HepG2 (cell line): ENCODE measurements at regions not wholly inside any gene's neighbourhood (a gene's known extent, or its start where the extent isn't known, plus 50 kb on each side); places are given as distances from the start of the nearest gene placed in this dataset.
A peak's percentile ranks its signal among the peaks of the same experiment; 100 is the strongest.

ENCODE experiments used
- ATAC-seq: fragments of 200-7000 bp; cut with Tn5 transposase; 3 replicates; pipeline ENCODE4 v1.9.1; 2020; ENCODE audit warnings: mild to moderate bottlenecking, moderate library complexity
- BruUV-seq: library from RNA; stranded (reverse); fragments of 400-500 nt; replicated peaks from 2 replicates; lab custom pipeline; 2021; lab: Mats Ljungman, UMichigan
- CTCF ChIA-PET: fragments of 300-600 bp; formaldehyde crosslinking; extraction: SDS; loops from one replicate; lab custom pipeline; 2021; ENCODE audit warnings: low total read pairs, inconsistent platforms, low intra/inter-chr PET ratio; lab: Yijun Ruan, JAX
- POLR2A ChIA-PET: fragments of 350-600 bp; sonication (Branson Sonifier 250); formaldehyde crosslinking; loops from one replicate; lab custom pipeline; 2020; ENCODE audit warnings: antibody characterized with exemption, inconsistent platforms; lab: Yijun Ruan, JAX
- DNase-seq: peaks from one replicate; pipeline ENCODE4 v3.0.0-alpha.2; 2015; ENCODE audit warnings: low spot score
- FAIRE-seq: peaks from 3 replicates; lab custom pipeline; 2011; peaks lifted over from hg19 to GRCh38; lab: Jason Lieb, UNC
- H2AFZ ChIP-seq: one replicate; pipeline ENCODE4 v1.6.1; 2011; ENCODE audit warnings: low read length, inconsistent platforms
- H3K27ac ChIP-seq: fragments of 300-600 bp; 3 replicates; pipeline ENCODE4 v1.8.0; 2011; ENCODE audit warnings: mixed run types, mild to moderate bottlenecking, mixed read lengths, low read length, inconsistent platforms; ENCODE audit not compliant: insufficient read depth; ENCODE audit errors: extremely low read length
- H3K27me3 ChIP-seq, 2 experiments: fragments of 200-600 bp in 1 of 2; 2 replicates in 1 of 2; 3 replicates in 1 of 2; pipeline versions ENCODE4 v1.6.0 to v1.8.0; 2011; ENCODE audit warnings: low read length in 2 of 2, mild to moderate bottlenecking in 2 of 2, moderate library complexity in 2 of 2, inconsistent platforms in 1 of 2; ENCODE audit not compliant: insufficient read depth in 2 of 2, control insufficient read depth in 1 of 2
- H3K36me3 ChIP-seq, 2 experiments: fragments of 200-600 bp in 1 of 2; replicated peaks in 1 of 2; 2 replicates in 1 of 2; 3 replicates in 1 of 2; pipeline versions ENCODE4 v1.5.1 to v1.8.0; 2011; ENCODE audit warnings: low read length in 2 of 2, inconsistent platforms in 1 of 2; ENCODE audit not compliant: insufficient read depth in 2 of 2, control insufficient read depth in 1 of 2
- H3K4me1 ChIP-seq: 2 replicates; pipeline ENCODE4 v1.5.1; 2012; ENCODE audit warnings: low read length, inconsistent platforms; ENCODE audit not compliant: insufficient read depth
- H3K4me2 ChIP-seq: 2 replicates; pipeline ENCODE4 v1.6.0; 2011; ENCODE audit warnings: low read depth, low read length, inconsistent platforms
- H3K4me3 ChIP-seq, 3 experiments: fragments of 200-600 bp in 1 of 3; sonication (generic), shearing (Covaris generic) in 1 of 3; replicated peaks in 1 of 3; 2 replicates each; pipeline ENCODE4 v1.5.1; 2011 to 2016; ENCODE audit warnings: low read length in 3 of 3, inconsistent platforms in 2 of 3, low read depth in 2 of 3, mild to moderate bottlenecking in 2 of 3, control low read depth in 1 of 3, mixed read lengths in 1 of 3; ENCODE audit not compliant: insufficient read depth in 1 of 3
- H3K79me2 ChIP-seq: one replicate; pipeline ENCODE4 v1.6.1; 2011; ENCODE audit warnings: low read length, inconsistent platforms; ENCODE audit not compliant: insufficient read depth
- H3K9ac ChIP-seq: 2 replicates; pipeline ENCODE4 v1.6.0; 2011; ENCODE audit warnings: mild to moderate bottlenecking, low read depth, low read length, inconsistent platforms; ENCODE audit not compliant: insufficient read depth
- H3K9me3 ChIP-seq: 2 replicates; pipeline ENCODE4 v1.5.1; 2012; ENCODE audit warnings: mild to moderate bottlenecking, low read length
- H4K20me1 ChIP-seq: 2 replicates; pipeline ENCODE4 v1.6.0; 2011; ENCODE audit warnings: inconsistent platforms, mild to moderate bottlenecking, low read length, moderate library complexity; ENCODE audit not compliant: insufficient read depth
- ARID5B ChIP-seq: IDR thresholded peaks from 2 replicates; pipeline ENCODE4 v1.4.0; 2020; ENCODE audit warnings: mild to moderate bottlenecking, missing genetic modification reagents
- NR2C2 ChIP-seq: sonication (generic); formaldehyde crosslinking; IDR thresholded peaks from 2 replicates; pipeline ENCODE4 v1.4.0; 2020; ENCODE audit warnings: missing genetic modification reagents, mild to moderate bottlenecking, moderate library complexity, borderline replicate concordance
- NR2F1 ChIP-seq, 2 experiments: fragments of 450-650 bp in 1 of 2; formaldehyde crosslinking in 1 of 2; IDR thresholded peaks; 2 replicates each; pipeline versions ENCODE4 v1.5.0 to v1.6.1; 2016 to 2020; ENCODE audit warnings: mild to moderate bottlenecking in 1 of 2, missing compliant biosample characterization in 1 of 2, missing genetic modification reagents in 1 of 2, moderate library complexity in 1 of 2
- NR2F6 ChIP-seq, 2 experiments: IDR thresholded peaks; 2 replicates each; pipeline ENCODE4 v1.6.1; 2016; ENCODE audit warnings: antibody characterized with exemption in 1 of 2, mild to moderate bottlenecking in 1 of 2
- PATZ1 ChIP-seq: sonication (generic); formaldehyde crosslinking; IDR thresholded peaks from 2 replicates; pipeline ENCODE4 v1.4.0; 2020; ENCODE audit warnings: missing genetic modification reagents
- PAXIP1 ChIP-seq: sonication (generic); formaldehyde crosslinking; conservative IDR thresholded peaks from 2 replicates; pipeline ENCODE4 v1.4.0; 2020; ENCODE audit warnings: mild to moderate bottlenecking, missing genetic modification reagents, moderate library complexity
- RARA ChIP-seq: IDR thresholded peaks from 2 replicates; pipeline ENCODE4 v1.6.1; 2016; ENCODE audit warnings: missing genetic modification reagents, missing compliant biosample characterization
- RXRA ChIP-seq: sonication (generic); formaldehyde crosslinking; IDR thresholded peaks from 2 replicates; pipeline ENCODE4 v1.5.1; 2020; ENCODE audit warnings: missing genetic modification reagents
- SRSF4 ChIP-seq: fragments of 200-400 bp; formaldehyde crosslinking; IDR thresholded peaks from one replicate; pipeline ENCODE4 v1.6.1; 2018; ENCODE audit warnings: mild to moderate bottlenecking, low read depth, low read length, moderate library complexity; ENCODE audit not compliant: poor library complexity, severe bottlenecking
- STAG1 ChIP-seq: sonication (generic); formaldehyde crosslinking; IDR thresholded peaks from 2 replicates; pipeline ENCODE4 v1.4.0; 2020; ENCODE audit warnings: missing genetic modification reagents
- ZFAT ChIP-seq: sonication (generic); formaldehyde crosslinking; conservative IDR thresholded peaks from 2 replicates; pipeline ENCODE4 v1.8.1; 2023; ENCODE audit warnings: missing genetic modification reagents, inconsistent platforms
- ZFP91 ChIP-seq: sonication (generic); formaldehyde crosslinking; IDR thresholded peaks from 2 replicates; pipeline ENCODE4 v1.9.0; 2022; ENCODE audit warnings: missing genetic modification reagents, mild to moderate bottlenecking, borderline replicate concordance
- WGBS: methylation state at CpG from one replicate; pipeline ENCODE4 v1.1.6; 2017; ENCODE audit warnings: low lambda C conversion rate; 5-methylcytosine and 5-hydroxymethylcytosine counted together
- in situ Hi-C: cut with HindIII; loops from 2 replicates; pipeline ENCODE4 v1.10.0; 2017; ENCODE audit warnings: low pct_unique_long_range_greater_than_20kb; ENCODE audit not compliant: extremely low pct_ligation_motif_present
- intact Hi-C: fragments of 100-400 bp; cut with micrococcal nuclease; formaldehyde crosslinking; loops from one replicate; pipeline ENCODE4 v1.10.0; 2022; ENCODE audit not compliant: unreplicated experiment

GRCh38 chr10:118913825-118914224, 115.7 kb upstream of the NANOS1 start:
- POLR2A ChIA-PET: no interaction called here
- TF ChIP-seq PAXIP1 (CRISPR knock-in tag): 0 out of 2 replicates have a peak, but pooled peaks have one; percentile 16
- TF ChIP-seq STAG1 (CRISPR knock-in tag): peak; percentile 56
- peak; percentile 21; the same call in 1 of the 2 replicates for TF ChIP-seq RXRA
- TF ChIP-seq NR2F1 (CRISPR knock-in tag; IDR thresholded peaks at IDR 0.05): 0 out of 4 replicates have a peak, but pooled peaks of 1 of the 2 experiments have one; percentile 25
- TF ChIP-seq NR2F6 (IDR thresholded peaks at IDR 0.05): no peak
- TF ChIP-seq NR2F6 (CRISPR knock-in tag; IDR thresholded peaks at IDR 0.05): peak; percentile 60; the same call in 1 of the 2 replicates
- TF ChIP-seq RARA (CRISPR knock-in tag): peak; percentile 60; the same call in 1 of the 2 replicates
- TF ChIP-seq ZFP91 (CRISPR knock-in tag): peak; percentile 73
- TF ChIP-seq ZFAT (CRISPR knock-in tag): no peak
- 0 out of 2 replicates have a peak, but pooled peaks have one; percentile 18 for TF ChIP-seq NR2C2 (CRISPR knock-in tag)
- peak; percentile 68 for TF ChIP-seq PATZ1
- 0 out of 2 replicates have a peak, but pooled peaks have one; percentile 18 for TF ChIP-seq ARID5B (CRISPR knock-in tag)
- no peak for TF ChIP-seq SRSF4

More at GRCh38 chr10:118913825-118914224, 115.7 kb upstream of the NANOS1 start:
- no peaks in the 10 kb centered on the region for H3K9me3 ChIP-seq
- intact Hi-C loops: no loop called here
- peaks cover 3 to 12% of the 10 kb centered on the region in 2 experiments; a peak in 3 of 5 replicates for H3K27me3 ChIP-seq
- no peak overlapping the region for H3K27ac ChIP-seq
- FAIRE-seq (peak; percentile 52), DNase-seq (peak; percentile 61), ATAC-seq (peak; percentile 88)
- WGBS: 3% methylated on average over 3 of the region's 4 CpGs
- no peaks in the 10 kb centered on the region for H3K79me2 ChIP-seq
- no peak overlapping the region for H3K9ac ChIP-seq
- CTCF ChIA-PET: no interaction called here
- H3K4me2 ChIP-seq: peak overlapping the region; percentile 15; the same call in 1 of the 2 replicates
- H3K4me1 ChIP-seq: peaks cover 32% of the 10 kb centered on the region
- no TSS peak for BruUV-seq
- peak overlapping the region in 1 of 3 experiments; percentile 16; a peak in 1 of 6 replicates for H3K4me3 ChIP-seq
- no peaks in the 10 kb centered on the region for H4K20me1 ChIP-seq
- no peaks in the 10 kb centered on the region for H3K36me3 ChIP-seq
- in situ Hi-C loops: no loop called here
- no peak overlapping the region for H2AFZ ChIP-seq
